SU-DHL-6 (cell line): ENCODE measurements at regions not wholly inside any gene's neighbourhood (a gene's known extent, or its start where the extent isn't known, plus 50 kb on each side); places are given as distances from the start of the nearest gene placed in this dataset.

ENCODE experiments used
- EZH2phosphoT487 ChIP-seq: fragments of 200-600 bp; sonication (generic), shearing (Covaris generic); conservative IDR thresholded peaks from 2 replicates; pipeline ENCODE4 v1.6.1; 2018; ENCODE audit warnings: mild to moderate bottlenecking, antibody characterized with exemption, low read length, moderate library complexity, mixed read lengths
- TF ChIP-seq, protein P1 (sequence below): fragments of 200-600 bp; sonication (generic); IDR thresholded peaks from one replicate; pipeline ENCODE4 v1.5.1; 2017; ENCODE audit warnings: antibody characterized with exemption, mild to moderate bottlenecking, low read length, moderate library complexity; ENCODE audit not compliant: insufficient read depth, poor library complexity, severe bottlenecking

GRCh38 chr4:35399912-35400311 lies 844.4 kb downstream of the ARAP2 start:
- TF ChIP-seq EZH2phosphoT487: no peak
- TF ChIP-seq, protein P1, sequence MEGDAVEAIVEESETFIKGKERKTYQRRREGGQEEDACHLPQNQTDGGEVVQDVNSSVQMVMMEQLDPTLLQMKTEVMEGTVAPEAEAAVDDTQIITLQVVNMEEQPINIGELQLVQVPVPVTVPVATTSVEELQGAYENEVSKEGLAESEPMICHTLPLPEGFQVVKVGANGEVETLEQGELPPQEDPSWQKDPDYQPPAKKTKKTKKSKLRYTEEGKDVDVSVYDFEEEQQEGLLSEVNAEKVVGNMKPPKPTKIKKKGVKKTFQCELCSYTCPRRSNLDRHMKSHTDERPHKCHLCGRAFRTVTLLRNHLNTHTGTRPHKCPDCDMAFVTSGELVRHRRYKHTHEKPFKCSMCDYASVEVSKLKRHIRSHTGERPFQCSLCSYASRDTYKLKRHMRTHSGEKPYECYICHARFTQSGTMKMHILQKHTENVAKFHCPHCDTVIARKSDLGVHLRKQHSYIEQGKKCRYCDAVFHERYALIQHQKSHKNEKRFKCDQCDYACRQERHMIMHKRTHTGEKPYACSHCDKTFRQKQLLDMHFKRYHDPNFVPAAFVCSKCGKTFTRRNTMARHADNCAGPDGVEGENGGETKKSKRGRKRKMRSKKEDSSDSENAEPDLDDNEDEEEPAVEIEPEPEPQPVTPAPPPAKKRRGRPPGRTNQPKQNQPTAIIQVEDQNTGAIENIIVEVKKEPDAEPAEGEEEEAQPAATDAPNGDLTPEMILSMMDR: no peak
